ENCODE measurements at regions not wholly inside any gene's neighbourhood (a gene's known extent, or its start where the extent isn't known, plus 50 kb on each side); places are given as distances from the start of the nearest gene placed in this dataset.
A peak's percentile ranks its signal among the peaks of the same experiment; 100 is the strongest.
"Not testable (repeated sequence)": the region's sequence is repeated elsewhere in the genome, so short reads cannot be mapped to it uniquely, and the experiment has no call there.

GRCh38 chr1:61544870-61545269 lies 180.1 kb downstream of the TM2D1 start:
- not testable (repeated sequence) for H3K4me3 ChIP-seq, H3K36me3 ChIP-seq, H3K9me3 ChIP-seq, H3K27me3 ChIP-seq, DNase-seq

DNA sequence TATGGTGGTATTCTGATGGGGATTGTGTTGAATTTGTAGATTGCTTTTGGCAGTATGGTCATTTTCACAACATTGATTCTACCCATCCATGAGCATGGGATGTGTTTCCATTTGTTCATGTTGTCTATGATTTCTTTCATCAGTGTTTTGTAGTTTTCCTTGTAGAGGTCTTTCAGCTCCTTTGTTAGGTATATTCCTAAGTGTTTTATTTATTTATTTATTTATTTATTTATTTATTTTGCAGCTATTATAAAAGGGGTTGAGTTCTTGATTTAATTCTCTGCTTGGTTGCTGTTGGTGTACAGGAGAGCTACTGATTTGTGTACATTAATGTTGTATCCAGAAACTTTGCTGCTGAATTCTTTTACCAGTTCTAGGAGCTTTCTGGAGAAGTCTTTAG lies 181.4 kb downstream of the TM2D1 start:
- not testable (repeated sequence) for H3K4me3 ChIP-seq, H3K9me3 ChIP-seq, DNase-seq, H3K27me3 ChIP-seq, H3K36me3 ChIP-seq

GRCh38 chr1:61539720-61540462 lies 185.1 kb downstream of the TM2D1 start:
- Histone ChIP-seq H3K27me3 (no peaks in the 10 kb centered on the region), H3K4me3 (no peak overlapping the region), H3K36me3 (no peaks in the 10 kb centered on the region), H3K9me3 (no peaks in the 10 kb centered on the region)
- peak; percentile 72 for DNase-seq

DNA sequence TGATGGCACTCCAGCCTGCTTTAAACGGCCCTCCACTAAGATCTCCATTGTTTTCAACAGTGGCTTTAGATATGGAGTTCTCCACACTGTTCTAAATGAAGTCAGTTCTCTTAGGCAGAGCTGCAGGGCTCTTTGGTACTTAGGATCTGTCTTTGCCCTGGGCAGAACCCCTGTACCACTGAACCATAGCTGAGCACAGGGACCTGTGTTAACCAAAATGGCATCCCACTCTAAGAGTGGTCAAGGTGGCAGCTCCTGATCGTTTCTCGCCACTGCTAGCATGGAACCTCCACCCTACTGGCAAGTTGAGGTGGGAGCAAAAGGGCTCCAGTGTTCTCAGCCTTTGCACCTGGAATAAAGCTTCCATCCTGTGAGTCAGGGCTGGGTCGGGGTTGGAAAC lies 186.7 kb downstream of the TM2D1 start:
- Histone ChIP-seq H3K4me3 (no peak overlapping the region), H3K9me3 (no peaks in the 10 kb centered on the region), H3K27me3 (no peaks in the 10 kb centered on the region), H3K36me3 (no peaks in the 10 kb centered on the region)
- no peak for DNase-seq

DNA sequence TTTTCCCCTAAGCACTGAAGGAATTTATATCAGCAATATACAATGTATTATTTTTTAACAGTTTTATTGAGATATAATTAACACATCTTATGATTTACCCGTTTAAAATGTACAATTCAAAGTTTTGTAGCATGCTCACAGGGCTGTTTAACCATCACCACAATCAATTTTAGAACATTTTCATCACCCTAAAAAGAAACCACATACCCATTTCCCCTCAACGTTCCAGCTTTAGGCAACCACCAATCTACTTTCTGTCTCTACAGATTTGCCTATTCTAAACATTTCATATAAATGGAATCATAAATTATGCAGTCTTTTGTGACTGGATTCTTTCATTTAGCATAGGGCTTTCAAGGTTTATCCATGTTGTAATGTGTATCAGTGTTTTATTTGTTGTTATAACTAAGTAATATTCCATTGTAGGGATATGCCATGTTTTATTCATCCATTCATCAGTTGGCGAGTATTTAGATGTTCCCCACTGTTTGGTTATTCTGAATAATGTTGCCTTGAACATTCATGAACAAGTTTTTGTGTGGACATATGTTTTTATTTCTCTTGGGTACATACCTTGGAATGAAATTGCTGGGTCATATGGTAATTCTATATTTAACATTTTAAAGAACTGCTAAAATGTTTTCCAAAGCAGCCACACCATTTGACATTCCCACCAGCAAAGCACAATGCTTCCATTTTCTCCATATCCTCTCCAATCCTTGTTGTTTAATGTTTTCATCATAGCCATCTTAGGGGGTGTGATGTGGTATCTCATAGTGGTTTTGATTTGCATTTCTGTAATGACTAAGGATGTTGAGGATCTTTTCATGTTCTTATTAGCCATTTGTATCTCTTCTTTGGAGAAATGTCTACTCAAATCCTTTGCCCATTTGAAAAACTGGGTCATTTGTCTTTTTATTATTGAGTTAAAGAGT lies 188.5 kb downstream of the TM2D1 start:
- no peak for DNase-seq
- Histone ChIP-seq H3K27me3 (no peaks in the 10 kb centered on the region), H3K36me3 (no peaks in the 10 kb centered on the region), H3K4me3 (no peak overlapping the region), H3K9me3 (no peaks in the 10 kb centered on the region)

DNA sequence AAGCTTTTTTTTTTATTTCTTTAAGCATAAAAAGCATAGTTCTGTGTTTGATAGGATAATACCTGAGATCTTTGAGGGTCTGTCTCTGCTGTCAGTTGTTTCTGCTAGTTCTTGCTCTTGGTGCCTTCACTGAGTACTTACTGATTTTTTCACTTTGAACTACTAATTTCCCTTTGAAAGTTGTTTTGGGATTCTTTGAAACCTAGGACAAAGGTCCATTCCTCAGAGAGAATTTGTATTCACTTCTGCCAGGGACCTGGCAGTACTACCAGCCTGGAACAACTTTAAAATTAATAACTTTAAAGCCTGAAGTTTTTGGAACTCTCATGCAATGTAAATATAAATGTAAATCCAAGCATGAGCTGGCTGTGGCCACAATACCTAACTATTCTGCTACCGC lies 190.1 kb downstream of the TM2D1 start:
- Histone ChIP-seq H3K27me3 (no peaks in the 10 kb centered on the region), H3K4me3 (no peak overlapping the region), H3K36me3 (no peaks in the 10 kb centered on the region), H3K9me3 (no peaks in the 10 kb centered on the region)
- DNase-seq, result no peak

- no peak overlapping the region for H3K4me3 ChIP-seq
Observed at GRCh38 chr1:61533546-61533945, 191.4 kb downstream of the TM2D1 start.

GRCh38 chr1:61531716-61532115 lies 193.2 kb downstream of the TM2D1 start:
- DNase-seq, result no peak
- no peaks in the 10 kb centered on the region for H3K36me3 ChIP-seq
- H3K9me3 ChIP-seq, result no peaks in the 10 kb centered on the region
- no peak overlapping the region for H3K4me3 ChIP-seq
- H3K27me3 ChIP-seq, result no peaks in the 10 kb centered on the region

More at GRCh38 chr1:61533546-61533945, 191.4 kb downstream of the TM2D1 start:
- Histone ChIP-seq H3K36me3 (no peaks in the 10 kb centered on the region), H3K27me3 (no peaks in the 10 kb centered on the region), H3K9me3 (no peaks in the 10 kb centered on the region)
- no peak for DNase-seq

- Histone ChIP-seq H3K4me3 (no peak overlapping the region), H3K27me3 (no peaks in the 10 kb centered on the region), H3K36me3 (no peaks in the 10 kb centered on the region), H3K9me3 (no peaks in the 10 kb centered on the region)
- no peak for DNase-seq
Observed at GRCh38 chr1:61523893-61524605, 200.9 kb downstream of the TM2D1 start.

GRCh38 chr1:61523229-61523628 lies 201.7 kb downstream of the TM2D1 start:
- no peaks in the 10 kb centered on the region for H3K9me3 ChIP-seq
- no peak for DNase-seq
- H3K36me3 ChIP-seq, result no peaks in the 10 kb centered on the region
- no peak overlapping the region for H3K4me3 ChIP-seq
- no peaks in the 10 kb centered on the region for H3K27me3 ChIP-seq

- Histone ChIP-seq H3K36me3 (no peaks in the 10 kb centered on the region), H3K27me3 (no peaks in the 10 kb centered on the region), H3K4me3 (no peak overlapping the region), H3K9me3 (no peaks in the 10 kb centered on the region)
- DNase-seq, result no peak
Observed at GRCh38 chr1:61520401-61520800, 204.5 kb downstream of the TM2D1 start.

- H3K36me3 ChIP-seq, result no peaks in the 10 kb centered on the region
- H3K4me3 ChIP-seq, result no peak overlapping the region
- no peaks in the 10 kb centered on the region for H3K9me3 ChIP-seq
- no peak for DNase-seq
- no peaks in the 10 kb centered on the region for H3K27me3 ChIP-seq
Observed at GRCh38 chr1:61519631-61520030, 205.3 kb downstream of the TM2D1 start.

- no peak for DNase-seq
- H3K9me3 ChIP-seq, result no peaks in the 10 kb centered on the region
Observed at GRCh38 chr1:61518670-61519400, 206.1 kb downstream of the TM2D1 start.

GRCh38 chr1:61517345-61517744 lies 207.6 kb downstream of the TM2D1 start:
- Histone ChIP-seq H3K27me3 (no peaks in the 10 kb centered on the region), H3K4me3 (no peak overlapping the region), H3K36me3 (no peaks in the 10 kb centered on the region), H3K9me3 (no peaks in the 10 kb centered on the region)
- DNase-seq, result no peak

More at GRCh38 chr1:61518670-61519400, 206.1 kb downstream of the TM2D1 start:
- Histone ChIP-seq H3K4me3 (no peak overlapping the region), H3K27me3 (no peaks in the 10 kb centered on the region), H3K36me3 (no peaks in the 10 kb centered on the region)

DNA sequence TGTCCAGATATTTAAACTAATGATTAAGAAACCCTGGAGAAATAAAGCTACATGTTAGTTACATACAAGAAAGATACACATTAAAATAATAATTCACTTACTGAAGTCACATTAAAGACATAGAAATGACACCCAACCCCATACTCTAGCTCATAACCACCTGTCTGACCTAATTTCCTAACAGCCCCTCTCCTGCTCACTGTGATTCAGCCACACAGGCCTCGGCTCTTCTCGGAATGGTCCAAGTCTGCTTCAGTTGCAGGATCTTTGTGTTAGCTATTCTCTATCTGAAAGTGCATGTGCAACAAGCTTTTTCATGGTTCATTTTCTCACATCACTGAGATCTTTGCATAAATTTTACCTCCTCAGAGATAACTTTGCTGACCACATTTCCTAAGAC lies 209.8 kb downstream of the TM2D1 start:
- H3K4me3 ChIP-seq, result no peak overlapping the region
- DNase-seq, result no peak
- no peaks in the 10 kb centered on the region for H3K36me3 ChIP-seq
- H3K9me3 ChIP-seq, result no peaks in the 10 kb centered on the region
- H3K27me3 ChIP-seq, result no peaks in the 10 kb centered on the region
